Type B pancreatic cell (in vitro differentiated cells): ENCODE measurements at regions not wholly inside any gene's neighbourhood (a gene's known extent, or its start where the extent isn't known, plus 50 kb on each side); places are given as distances from the start of the nearest gene placed in this dataset.

Experiments
- DNase-seq: peaks from one replicate; pipeline ENCODE4 v3.0.0; 2021; ENCODE audit warnings: mixed read lengths; ENCODE audit not compliant: unreplicated experiment; ENCODE audit errors: extremely low spot score
- H3K27ac Mint-ChIP-seq: 2 replicates; pipeline ENCODE4 v1.8.0; 2021; ENCODE audit warnings: mild to moderate bottlenecking, mixed read lengths
- H3K27me3 Mint-ChIP-seq: 2 replicates; pipeline ENCODE4 v1.8.0; 2021; ENCODE audit warnings: mixed read lengths
- H3K36me3 Mint-ChIP-seq: 2 replicates; pipeline ENCODE4 v1.8.0; 2021; ENCODE audit warnings: mixed read lengths
- H3K4me1 Mint-ChIP-seq: one replicate; pipeline ENCODE4 v1.8.0; 2021; ENCODE audit warnings: mixed read lengths; ENCODE audit not compliant: unreplicated experiment
- H3K4me3 Mint-ChIP-seq: 2 replicates; pipeline ENCODE4 v1.8.0; 2021; ENCODE audit warnings: mild to moderate bottlenecking, mixed read lengths
- H3K9me3 Mint-ChIP-seq: 2 replicates; pipeline ENCODE4 v1.8.0; 2021; ENCODE audit warnings: mixed read lengths
- TF ChIP-seq, protein P1 (sequence below): fragments of 200-600 bp; sonication (generic); conservative IDR thresholded peaks from 2 replicates; pipeline ENCODE4 v1.5.0; 2021; ENCODE audit warnings: antibody characterized with exemption, mild to moderate bottlenecking

DNA sequence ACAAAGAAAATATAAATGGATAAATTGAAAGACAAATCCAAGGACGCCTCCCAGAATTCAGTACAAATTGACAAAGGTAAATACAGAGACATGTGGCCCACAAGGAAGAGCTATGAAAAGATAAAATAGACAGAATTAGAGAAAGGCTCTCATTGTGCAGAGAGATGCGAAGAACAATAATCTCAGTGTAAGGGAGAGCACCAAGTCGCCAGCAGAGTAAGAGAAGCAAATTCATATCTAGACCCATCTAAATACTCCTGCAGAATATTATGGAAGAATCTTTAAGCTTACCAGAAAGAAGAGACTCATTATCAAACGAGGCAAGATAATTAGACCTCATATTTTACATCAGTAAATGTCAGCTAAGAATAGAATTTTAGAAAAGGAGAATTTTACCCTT is 101.7 kb upstream of the ITGA1 start:
- no peaks in the 10 kb centered on the region for H3K36me3 Mint-ChIP-seq
- no peaks in the 10 kb centered on the region for H3K27me3 Mint-ChIP-seq
- H3K4me3 Mint-ChIP-seq, result no peak overlapping the region
- H3K27ac Mint-ChIP-seq, result no peak overlapping the region
- peaks cover 8% of the 10 kb centered on the region for H3K4me1 Mint-ChIP-seq
- TF ChIP-seq, protein P1, sequence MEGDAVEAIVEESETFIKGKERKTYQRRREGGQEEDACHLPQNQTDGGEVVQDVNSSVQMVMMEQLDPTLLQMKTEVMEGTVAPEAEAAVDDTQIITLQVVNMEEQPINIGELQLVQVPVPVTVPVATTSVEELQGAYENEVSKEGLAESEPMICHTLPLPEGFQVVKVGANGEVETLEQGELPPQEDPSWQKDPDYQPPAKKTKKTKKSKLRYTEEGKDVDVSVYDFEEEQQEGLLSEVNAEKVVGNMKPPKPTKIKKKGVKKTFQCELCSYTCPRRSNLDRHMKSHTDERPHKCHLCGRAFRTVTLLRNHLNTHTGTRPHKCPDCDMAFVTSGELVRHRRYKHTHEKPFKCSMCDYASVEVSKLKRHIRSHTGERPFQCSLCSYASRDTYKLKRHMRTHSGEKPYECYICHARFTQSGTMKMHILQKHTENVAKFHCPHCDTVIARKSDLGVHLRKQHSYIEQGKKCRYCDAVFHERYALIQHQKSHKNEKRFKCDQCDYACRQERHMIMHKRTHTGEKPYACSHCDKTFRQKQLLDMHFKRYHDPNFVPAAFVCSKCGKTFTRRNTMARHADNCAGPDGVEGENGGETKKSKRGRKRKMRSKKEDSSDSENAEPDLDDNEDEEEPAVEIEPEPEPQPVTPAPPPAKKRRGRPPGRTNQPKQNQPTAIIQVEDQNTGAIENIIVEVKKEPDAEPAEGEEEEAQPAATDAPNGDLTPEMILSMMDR, result no peak
- no peak for DNase-seq
- no peaks in the 10 kb centered on the region for H3K9me3 Mint-ChIP-seq

DNA sequence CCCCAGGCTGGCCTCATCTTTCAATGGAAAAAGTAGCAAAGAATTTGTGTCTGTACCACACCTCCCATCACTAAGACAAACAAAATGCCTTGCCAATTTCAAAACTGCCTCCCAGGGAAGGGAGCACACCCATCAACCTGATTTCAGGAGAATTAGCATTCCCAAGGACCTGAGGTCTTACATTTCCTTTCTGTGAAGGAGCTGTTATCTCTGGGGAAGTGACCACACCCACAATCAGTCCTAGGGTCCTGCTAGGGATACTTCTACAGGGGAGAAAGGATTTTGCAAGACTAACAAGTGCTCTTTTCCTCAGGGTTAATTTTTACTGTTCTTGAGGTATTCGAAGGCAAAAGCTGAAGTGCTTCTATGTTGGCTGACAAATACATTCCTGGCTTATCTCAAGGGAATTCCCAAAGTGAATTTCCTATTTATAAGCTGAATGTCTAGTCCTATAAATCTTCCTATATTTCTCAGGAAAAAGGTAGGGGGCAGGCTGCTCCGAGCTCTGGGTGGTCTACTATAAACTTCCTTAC is 97.4 kb upstream of the ITGA1 start:
- H3K4me3 Mint-ChIP-seq, result no peak overlapping the region
- DNase-seq, result no peak
- TF ChIP-seq, protein P1, result no peak
- H3K36me3 Mint-ChIP-seq, result no peaks in the 10 kb centered on the region
- peaks cover 5% of the 10 kb centered on the region for H3K27me3 Mint-ChIP-seq
- H3K27ac Mint-ChIP-seq, result no peak overlapping the region
- no peaks in the 10 kb centered on the region for H3K9me3 Mint-ChIP-seq
- H3K4me1 Mint-ChIP-seq, result peaks cover 15% of the 10 kb centered on the region

DNA sequence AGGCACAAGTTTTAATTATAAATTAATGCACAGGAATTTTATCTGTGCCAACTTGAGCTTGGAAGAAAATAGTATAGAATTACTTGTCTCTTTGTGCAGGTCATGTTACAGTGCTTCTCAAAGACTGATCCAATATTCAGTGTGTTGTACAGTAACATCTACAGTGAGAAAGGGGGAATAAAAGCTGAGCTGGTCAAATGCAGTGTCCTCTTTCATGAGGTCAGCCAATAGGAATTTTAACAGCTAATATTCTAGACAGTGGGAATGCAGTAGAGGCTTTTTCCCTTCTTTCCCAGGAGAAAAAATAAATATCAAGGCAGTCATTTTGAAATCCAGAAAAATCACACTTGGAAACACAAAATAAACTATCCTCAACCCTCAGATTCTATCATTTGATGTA is 95.7 kb upstream of the ITGA1 start:
- Mint-ChIP-seq H3K4me3 (no peak overlapping the region), H3K36me3 (no peaks in the 10 kb centered on the region), H3K4me1 (peaks cover 15% of the 10 kb centered on the region), H3K27me3 (peaks cover 12% of the 10 kb centered on the region), H3K27ac (no peak overlapping the region), H3K9me3 (no peaks in the 10 kb centered on the region)
- DNase-seq, result no peak
- TF ChIP-seq, protein P1, result no peak

DNA sequence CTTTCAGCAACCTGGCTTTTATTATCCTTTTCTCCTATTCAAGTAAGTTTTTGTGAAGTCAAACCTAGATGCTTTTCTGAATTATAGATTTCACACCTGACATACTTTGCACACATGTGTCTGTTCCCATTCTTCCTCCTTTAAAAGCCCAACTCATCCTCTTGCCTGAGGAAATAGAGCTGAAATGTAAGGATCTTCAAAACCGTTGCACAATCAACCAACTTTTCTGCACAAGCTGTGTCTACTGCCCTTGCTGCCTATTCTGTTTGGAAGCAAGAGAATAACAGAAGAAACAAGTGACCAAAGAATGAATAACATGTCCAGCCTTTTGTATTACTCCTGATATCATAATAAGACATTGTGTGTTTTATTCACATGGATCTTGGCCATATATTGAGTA is 95.1 kb upstream of the ITGA1 start:
- DNase-seq, result no peak
- H3K4me3 Mint-ChIP-seq, result no peak overlapping the region
- no peak overlapping the region for H3K27ac Mint-ChIP-seq
- peaks cover 15% of the 10 kb centered on the region for H3K4me1 Mint-ChIP-seq
- H3K27me3 Mint-ChIP-seq, result peaks cover 12% of the 10 kb centered on the region
- no peaks in the 10 kb centered on the region for H3K9me3 Mint-ChIP-seq
- H3K36me3 Mint-ChIP-seq, result no peaks in the 10 kb centered on the region
- TF ChIP-seq, protein P1, result no peak

DNA sequence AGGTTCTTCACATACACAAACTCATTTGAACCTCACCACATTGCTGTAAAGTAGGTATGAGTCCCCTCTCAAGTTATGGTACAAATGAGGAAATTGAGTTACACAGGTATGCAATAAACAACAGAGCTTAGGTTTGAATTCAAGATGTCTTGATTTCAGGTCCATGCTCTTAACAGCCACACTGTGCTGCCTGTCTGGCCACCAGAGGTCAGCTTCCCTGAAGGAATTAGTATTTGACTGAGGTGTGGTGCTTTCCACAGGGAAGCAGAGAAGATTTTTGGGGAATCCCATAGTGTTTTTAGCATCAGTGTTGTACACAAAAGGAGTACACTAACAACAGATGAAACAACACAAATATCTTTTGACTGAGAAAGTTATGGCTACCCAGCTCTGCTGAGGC is 94.4 kb upstream of the ITGA1 start:
- no peaks in the 10 kb centered on the region for H3K9me3 Mint-ChIP-seq
- H3K4me3 Mint-ChIP-seq, result no peak overlapping the region
- TF ChIP-seq, protein P1, result peak; percentile 57
- peaks cover 15% of the 10 kb centered on the region for H3K4me1 Mint-ChIP-seq
- H3K36me3 Mint-ChIP-seq, result no peaks in the 10 kb centered on the region
- H3K27me3 Mint-ChIP-seq, result peaks cover 12% of the 10 kb centered on the region
- no peak overlapping the region for H3K27ac Mint-ChIP-seq
- DNase-seq, result no peak

DNA sequence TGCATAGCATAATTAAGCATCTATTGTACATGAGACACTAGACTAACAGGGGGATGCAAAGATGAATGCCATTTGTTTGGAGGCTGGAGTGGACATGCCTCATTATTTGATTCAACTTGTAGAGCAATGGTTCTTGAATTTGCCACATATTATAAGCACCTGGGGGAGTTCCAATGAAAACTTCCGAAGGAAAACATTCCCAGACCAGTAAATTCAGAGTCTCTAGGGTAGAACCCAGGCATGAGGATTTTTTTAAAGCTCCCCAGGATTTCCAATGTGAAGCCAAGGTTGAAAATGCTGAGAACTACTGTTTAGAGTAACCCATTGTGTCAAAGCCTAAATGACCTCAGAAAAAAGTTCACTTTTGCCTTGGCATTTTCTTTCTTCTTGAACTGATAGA is 93.9 kb upstream of the ITGA1 start:
- H3K4me1 Mint-ChIP-seq, result peaks cover 15% of the 10 kb centered on the region
- no peak overlapping the region for H3K27ac Mint-ChIP-seq
- peaks cover 12% of the 10 kb centered on the region for H3K27me3 Mint-ChIP-seq
- no peak for DNase-seq
- TF ChIP-seq, protein P1, result no peak
- H3K36me3 Mint-ChIP-seq, result no peaks in the 10 kb centered on the region
- no peaks in the 10 kb centered on the region for H3K9me3 Mint-ChIP-seq
- no peak overlapping the region for H3K4me3 Mint-ChIP-seq
